NCI-H526 (cell line): ENCODE measurements at regions not wholly inside any gene's neighbourhood (a gene's known extent, or its start where the extent isn't known, plus 50 kb on each side); places are given as distances from the start of the nearest gene placed in this dataset.
A peak's percentile ranks its signal among the peaks of the same experiment; 100 is the strongest.
"Not testable (repeated sequence)": the region's sequence is repeated elsewhere in the genome, so short reads cannot be mapped to it uniquely, and the experiment has no call there.

Source experiments
- DNase-seq, 2 experiments: peaks; one replicate each; lab custom pipeline; 2025; lab: John Stamatoyannopoulos, UW

GRCh38 chr18:76018210-76018609, 476.8 kb downstream of the ZNF516 start:
- no peak for DNase-seq

- DNase-seq, result no peak
These were observed 482.0 kb downstream of the ZNF516 start for GRCh38 chr18:76013057-76013456.

- DNase-seq, result peak; percentile 17 to 39
These were observed 489.3 kb downstream of the ZNF516 start for GRCh38 chr18:76005632-76006208.

GRCh38 chr18:75987913-75988312, 507.1 kb downstream of the ZNF516 start:
- DNase-seq, result not testable (repeated sequence)

GRCh38 chr18:75984853-75985252, 510.2 kb downstream of the ZNF516 start:
- DNase-seq, result no peak

GRCh38 chr18:75981102-75981501, 513.9 kb downstream of the ZNF516 start:
- no peak for DNase-seq

- DNase-seq, result no peak
These were observed 518.0 kb downstream of the ZNF516 start for GRCh38 chr18:75977081-75977480.

- DNase-seq, result no peak
These were observed 524.8 kb downstream of the ZNF516 start for GRCh38 chr18:75970212-75970611.

- DNase-seq, result no peak
These were observed 528.6 kb downstream of the ZNF516 start for GRCh38 chr18:75966431-75966830.

GRCh38 chr18:75962036-75962572, 532.9 kb downstream of the ZNF516 start:
- DNase-seq, result no peak

- not testable (repeated sequence) for DNase-seq
These were observed 532.9 kb upstream of the SMIM21 start for GRCh38 chr18:75960356-75960755.

GRCh38 chr18:75959150-75959549, 531.6 kb upstream of the SMIM21 start:
- DNase-seq, result no peak

GRCh38 chr18:75958683-75959082, 531.2 kb upstream of the SMIM21 start:
- DNase-seq, result no peak

- no peak for DNase-seq
These were observed 517.9 kb upstream of the SMIM21 start for GRCh38 chr18:75945265-75945933.

- DNase-seq, result no peak
These were observed 509.8 kb upstream of the SMIM21 start for GRCh38 chr18:75937306-75937705.

GRCh38 chr18:75936862-75937261, 509.4 kb upstream of the SMIM21 start:
- DNase-seq, result no peak

- DNase-seq, result no peak
These were observed 503.6 kb upstream of the SMIM21 start for GRCh38 chr18:75931079-75931478.

- DNase-seq, result no peak
These were observed 501.2 kb upstream of the SMIM21 start for GRCh38 chr18:75928706-75929105.

- no peak for DNase-seq
These were observed 500.3 kb upstream of the SMIM21 start for GRCh38 chr18:75927791-75928190.

- no peak for DNase-seq
These were observed 499.3 kb upstream of the SMIM21 start for GRCh38 chr18:75926811-75927210.

- no peak for DNase-seq
These were observed 495.7 kb upstream of the SMIM21 start for GRCh38 chr18:75923169-75923568.

GRCh38 chr18:75916624-75916982, 489.1 kb upstream of the SMIM21 start:
- peak in 1 of 2 experiments; percentile 18 for DNase-seq

- peak; percentile 6 to 72 for DNase-seq
These were observed 488.6 kb upstream of the SMIM21 start for GRCh38 chr18:75915941-75916623.
